Stimulated activated CD8-positive, alpha-beta memory T cell treated with anti-CD3 and anti-CD28 coated beads, Interleukin-15, amount 100 ng/mL, for 24 hours (primary cell): ENCODE measurements at regions not wholly inside any gene's neighbourhood (a gene's known extent, or its start where the extent isn't known, plus 50 kb on each side); places are given as distances from the start of the nearest gene placed in this dataset.

ENCODE experiments used
- DNase-seq: peaks from one replicate; pipeline ENCODE4 v3.0.0-alpha.2; 2020; ENCODE audit warnings: low read depth

DNA sequence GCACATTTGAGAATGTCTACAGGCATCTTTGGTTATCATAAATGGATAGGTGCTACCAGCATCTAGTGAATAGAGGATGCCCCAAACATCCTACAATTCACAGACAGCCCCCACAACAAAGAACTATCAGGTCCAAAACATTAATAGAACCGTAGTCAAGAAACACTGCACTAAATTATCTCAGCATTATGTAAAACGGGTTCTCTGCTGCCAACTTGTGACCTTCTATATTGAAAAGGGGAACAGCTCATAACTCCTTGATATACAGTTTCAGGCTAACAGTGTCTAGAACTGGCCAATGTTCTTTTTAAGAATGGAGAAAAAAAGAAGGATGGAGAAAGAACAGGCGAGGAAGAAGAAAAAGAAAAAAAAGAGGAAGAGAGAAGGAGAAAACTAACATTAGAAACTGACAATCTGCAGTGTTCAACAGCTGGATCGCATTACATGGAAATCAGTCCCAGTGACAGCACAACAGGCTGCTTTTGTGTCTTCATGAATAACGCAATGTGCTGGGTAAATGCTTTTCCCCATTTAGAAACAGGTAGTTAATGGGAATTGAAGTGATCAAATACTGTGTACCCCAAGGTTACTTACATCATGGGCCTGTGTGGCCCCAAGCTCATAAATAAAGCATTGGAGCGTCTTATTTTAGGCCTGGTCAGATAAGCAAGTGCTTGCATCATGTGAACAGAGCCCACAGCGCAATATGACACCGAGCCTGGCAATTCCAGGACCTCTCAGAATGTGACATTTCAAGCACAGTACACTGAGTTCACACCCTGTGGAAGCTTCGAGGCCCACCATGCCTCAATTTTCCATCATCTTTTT is 339.5 kb downstream of the DHX15 start:
- no peak for DNase-seq

DNA sequence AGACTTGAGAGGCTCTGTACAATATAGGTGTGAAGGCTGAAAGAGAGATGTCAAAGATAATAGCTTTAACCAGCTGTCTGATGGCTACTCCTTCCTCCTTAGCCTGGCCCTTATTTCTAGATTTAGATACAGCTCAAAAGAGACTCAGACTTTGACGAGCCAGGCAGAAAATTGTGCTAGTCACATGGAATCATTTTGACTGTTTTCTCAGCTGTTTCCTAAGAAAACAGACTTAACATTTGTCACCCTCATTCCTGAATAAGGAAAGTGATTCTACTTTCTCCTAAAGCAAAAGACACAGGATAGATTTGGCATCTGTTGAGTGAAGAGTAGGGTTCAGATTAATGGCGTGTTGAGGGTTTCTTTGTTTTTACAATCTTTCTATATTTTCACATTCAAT is 340.7 kb downstream of the DHX15 start:
- DNase-seq: no peak

DNA sequence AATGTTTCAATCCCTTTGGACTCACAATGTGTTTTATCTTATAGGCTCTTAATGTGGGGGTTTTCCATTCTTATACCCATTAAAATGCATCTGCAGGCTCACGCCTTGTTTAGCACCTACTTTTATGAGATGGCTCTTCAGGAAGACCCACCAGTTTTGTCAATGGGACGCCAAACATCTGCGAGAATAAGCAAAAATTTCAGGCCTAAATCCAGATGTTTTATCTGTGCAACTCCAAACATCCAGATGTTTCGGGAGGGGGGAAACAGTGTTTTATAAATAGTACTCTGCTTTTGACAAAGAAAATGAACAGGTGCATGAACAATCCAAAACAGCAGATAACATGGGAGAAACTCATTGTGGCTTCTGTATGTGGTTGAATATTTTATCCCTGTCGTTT is 342.8 kb downstream of the DHX15 start:
- no peak for DNase-seq

DNA sequence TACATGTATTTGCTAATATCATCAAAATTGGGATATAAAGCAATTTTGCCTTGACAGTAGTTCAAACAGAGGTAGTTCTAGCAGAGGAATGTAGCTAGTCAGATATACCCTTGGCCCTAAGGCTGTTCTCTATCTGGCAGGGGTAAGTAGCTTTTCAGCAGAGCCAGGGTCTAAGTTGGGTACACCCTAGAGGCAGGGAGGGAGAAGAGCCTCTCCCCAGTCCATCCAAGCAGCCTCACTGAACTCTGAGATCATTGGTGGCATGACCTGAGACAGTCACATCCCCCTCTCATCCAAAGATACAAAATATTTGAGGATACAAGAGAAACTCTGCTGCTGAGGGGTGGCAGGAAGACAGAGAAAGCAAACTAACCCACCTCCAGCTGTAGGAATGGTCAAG is 343.7 kb downstream of the DHX15 start:
- no peak for DNase-seq

DNA sequence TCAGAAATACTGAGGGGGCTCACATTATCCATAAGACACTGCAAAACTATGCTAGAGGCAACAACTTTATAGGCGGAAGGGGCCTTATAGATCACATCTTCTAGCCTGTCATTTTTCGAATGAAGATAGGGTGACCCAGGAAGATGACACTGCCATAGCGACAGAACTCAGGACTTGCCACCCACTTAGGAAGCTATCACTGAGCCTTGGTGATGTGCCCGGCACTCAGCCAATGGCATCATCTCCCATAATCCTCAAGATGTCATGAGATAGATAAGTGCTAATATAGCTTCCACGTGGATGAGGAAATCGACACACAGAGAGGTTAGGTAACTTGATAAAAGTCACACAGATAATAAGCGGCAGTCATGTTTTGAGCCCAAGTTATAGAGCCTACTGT is 346.6 kb downstream of the DHX15 start:
- DNase-seq: no peak

DNA sequence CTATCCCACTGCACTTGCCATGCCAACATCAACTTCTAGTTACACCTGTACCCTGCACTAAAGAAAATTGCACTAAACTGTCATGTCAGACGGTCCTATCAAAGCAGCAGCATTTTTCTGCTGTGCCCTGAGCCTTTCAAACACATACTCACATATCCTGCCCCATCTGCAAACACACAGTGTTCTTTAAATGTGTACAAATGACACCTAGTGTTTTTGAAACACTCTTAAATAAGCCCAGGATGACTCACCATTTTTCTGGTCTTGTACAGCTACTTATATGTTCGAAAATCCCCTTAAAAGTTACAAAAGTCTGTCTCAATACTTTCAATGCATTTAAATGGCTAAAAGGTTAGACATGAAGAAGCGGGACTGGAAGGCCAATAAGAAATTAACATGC is 346.7 kb upstream of the PPARGC1A start:
- no peak for DNase-seq

DNA sequence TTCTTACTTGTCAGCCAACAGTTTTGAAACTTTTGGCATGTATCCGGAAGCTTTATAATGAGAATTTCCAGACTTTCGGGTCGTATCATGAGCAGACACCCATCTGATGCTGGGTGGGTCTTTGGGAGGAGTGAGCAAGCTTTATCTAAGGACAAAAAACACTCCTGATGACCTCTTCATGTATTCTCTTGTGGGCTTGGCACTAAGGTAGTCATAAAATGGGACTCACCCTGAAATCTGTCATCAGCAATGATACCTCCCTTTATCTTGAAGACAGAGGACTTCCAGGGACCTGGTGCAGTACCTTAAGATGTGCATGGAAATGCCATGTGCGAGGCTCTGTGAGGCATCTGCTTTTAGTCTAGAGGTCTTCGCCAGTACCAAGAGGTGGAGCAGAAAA is 346.3 kb upstream of the PPARGC1A start:
- no peak for DNase-seq

DNA sequence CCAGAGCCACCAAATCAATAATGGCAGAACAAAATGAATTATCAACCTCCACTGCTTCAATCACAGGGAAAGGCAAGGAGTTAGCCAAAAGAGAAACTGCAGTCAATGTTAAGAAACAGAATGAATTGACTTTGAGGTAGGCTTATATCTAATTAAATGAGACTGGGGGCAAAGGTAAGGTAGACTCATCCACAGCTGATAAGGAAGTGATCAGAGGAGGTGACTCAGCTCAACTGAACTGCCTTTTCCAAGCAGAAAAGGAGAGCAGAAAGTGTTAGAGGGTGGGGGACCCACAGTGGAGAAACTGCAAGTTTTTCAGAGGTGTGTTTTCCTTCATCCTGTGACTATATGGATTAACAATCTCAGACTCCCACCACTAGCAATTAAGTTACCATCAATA is 345.8 kb upstream of the PPARGC1A start:
- no peak for DNase-seq

DNA sequence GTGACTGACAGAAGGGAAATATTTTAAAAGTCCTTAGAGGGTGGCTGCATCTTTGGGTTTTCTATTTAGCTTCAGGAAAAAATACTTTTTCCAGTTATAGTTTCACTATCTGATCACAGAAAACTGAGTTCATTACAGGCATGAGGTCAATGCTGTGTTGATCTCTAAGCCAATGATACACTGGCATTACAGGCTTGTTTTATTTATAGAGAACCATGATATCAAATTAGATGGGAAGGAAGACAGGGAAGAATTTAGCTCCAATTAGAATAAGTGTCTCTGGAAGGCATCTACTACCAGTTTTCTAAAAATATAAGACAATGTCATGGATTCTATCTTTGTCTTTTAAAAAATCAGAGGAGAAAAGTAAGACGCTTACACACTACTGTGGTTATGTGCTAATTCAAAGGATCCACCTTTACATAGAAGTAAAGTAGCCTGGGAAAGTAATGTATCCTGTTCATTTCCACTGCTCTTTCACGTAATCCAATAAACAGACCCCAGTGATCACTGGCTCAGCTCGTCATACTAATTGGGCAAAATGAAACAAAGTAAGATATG is 344.5 kb upstream of the PPARGC1A start:
- DNase-seq: no peak

DNA sequence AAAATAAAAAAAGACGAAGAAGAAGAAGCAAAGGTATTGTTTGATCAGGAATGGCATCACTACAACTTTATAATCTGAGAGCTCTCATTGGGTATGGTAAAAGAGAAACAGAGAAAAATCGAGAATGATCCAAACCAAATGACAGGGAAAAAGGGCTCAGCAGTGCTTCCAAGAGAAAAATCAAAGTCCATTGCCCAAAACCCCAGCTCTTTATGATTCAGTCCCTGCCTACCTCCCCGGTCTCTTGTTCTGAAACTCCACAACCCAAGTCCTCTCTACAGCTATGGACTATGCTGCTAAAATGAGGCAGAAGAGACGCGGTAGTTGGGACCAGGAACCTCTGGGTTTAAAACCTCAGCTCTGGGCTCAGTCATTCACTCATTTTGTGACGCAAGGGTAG is 341.1 kb upstream of the PPARGC1A start:
- DNase-seq: no peak

DNA sequence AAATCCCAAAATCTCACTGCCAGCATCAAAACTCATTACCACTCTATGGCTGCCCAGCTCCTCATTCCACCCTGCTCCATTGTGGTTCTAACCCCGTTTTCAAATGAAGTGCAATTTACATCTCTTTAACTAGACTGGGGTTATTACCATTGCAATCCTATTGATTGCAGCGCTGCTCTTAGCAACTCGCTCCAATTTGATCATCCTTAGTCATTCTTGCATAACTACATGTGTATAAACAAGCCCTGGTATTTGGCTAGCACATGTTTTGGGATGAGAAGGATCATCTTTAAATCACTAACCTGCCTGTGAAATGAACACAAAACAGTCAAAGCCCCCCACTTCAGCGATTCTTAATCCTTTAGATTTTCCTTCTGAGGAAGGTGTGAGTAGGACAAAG is 340.1 kb upstream of the PPARGC1A start:
- DNase-seq: no peak

DNA sequence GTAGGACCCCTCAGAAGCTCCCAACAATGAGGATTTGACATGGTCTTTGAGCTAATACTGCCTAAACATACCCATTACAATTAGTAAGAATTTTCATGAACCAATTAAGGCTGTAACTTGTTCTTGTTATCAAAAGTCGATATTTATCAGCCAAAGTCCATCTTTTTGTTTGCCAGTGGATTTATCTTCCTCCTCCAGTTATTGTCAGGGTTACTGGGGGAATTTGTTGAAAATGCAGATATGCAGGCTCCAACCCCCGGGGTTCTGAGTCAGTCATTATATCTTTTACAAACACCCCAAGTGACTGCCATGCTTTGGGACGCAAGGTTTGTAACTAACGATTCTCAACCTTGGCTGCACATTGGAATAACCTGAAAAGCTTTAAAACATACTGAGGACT is 338.8 kb upstream of the PPARGC1A start:
- DNase-seq: no peak

DNA sequence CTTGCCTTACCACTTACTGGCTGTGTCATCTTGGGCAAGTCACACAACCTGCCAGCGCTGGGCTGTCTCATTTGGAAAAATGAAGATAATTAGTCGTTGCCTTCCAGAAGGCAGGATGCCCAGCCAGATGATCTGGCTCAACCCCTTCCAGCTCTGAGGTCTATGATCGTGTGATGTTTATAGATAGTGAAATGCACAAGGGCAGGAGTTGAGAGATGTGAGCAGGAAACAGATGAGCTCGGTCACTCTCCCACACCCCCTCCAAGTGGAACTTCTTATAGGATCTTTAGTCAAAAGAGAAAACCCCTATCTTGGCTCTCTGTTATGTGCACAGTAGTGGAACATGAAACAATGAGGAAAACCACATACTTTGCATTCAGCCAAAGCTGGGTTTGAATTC is 336.8 kb upstream of the PPARGC1A start:
- no peak for DNase-seq

DNA sequence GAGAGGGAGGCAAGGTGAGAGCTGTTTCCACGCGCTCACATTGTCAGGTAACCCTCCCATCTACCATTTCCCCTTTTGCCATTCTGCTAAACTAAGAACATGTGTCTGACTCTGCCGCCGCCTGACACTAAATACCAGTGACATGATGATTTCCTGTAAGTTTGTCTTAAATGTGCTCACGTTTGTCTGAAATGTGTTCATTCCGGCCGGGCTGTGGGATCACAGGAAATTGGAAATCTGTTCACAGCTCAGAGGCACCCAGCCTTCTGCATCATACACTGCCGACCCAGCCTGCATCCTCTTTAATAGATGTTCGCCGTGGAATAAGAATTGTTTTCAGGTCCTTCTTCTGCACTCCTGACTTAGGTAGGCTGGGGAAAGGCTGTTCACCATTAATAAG is 336.2 kb upstream of the PPARGC1A start:
- DNase-seq: no peak

DNA sequence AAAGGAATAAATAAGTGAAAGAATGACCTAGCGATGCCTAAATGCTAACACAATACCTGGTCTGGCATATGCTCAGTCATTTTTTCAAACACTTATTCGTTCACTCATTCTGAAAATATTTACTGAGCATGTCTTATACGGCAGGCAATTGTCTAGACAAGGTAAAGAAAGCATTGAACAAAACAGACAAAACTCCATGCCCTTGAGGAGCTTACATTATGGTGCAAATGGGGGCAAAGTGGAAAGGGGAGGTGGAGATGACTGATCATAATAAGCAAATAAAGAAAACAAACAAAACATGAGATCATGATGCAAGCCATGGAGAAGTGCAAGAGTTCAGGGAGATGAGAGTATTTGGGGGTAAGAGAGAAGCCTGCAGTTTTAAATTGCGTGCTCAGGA is 334.6 kb upstream of the PPARGC1A start:
- DNase-seq: no peak

DNA sequence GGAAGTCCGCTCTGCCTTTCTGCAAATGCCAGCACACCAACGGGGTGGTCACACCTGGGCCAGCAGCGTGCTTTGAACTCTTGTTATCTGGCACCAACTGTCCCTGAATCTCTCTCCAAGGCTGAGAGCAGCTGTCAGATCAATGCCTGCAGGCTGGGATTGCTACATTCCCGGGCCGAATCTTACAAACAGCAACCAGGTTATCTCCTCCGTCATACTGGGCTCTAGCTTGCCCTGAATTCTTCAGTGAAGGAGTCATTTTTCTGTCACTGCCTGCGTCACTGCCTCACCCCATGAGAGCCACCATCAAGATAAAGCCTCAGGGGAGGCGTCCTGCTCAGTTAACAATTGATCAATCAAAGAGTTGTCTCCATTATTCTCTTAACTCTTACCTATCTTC is 329.4 kb upstream of the PPARGC1A start:
- DNase-seq: no peak

DNA sequence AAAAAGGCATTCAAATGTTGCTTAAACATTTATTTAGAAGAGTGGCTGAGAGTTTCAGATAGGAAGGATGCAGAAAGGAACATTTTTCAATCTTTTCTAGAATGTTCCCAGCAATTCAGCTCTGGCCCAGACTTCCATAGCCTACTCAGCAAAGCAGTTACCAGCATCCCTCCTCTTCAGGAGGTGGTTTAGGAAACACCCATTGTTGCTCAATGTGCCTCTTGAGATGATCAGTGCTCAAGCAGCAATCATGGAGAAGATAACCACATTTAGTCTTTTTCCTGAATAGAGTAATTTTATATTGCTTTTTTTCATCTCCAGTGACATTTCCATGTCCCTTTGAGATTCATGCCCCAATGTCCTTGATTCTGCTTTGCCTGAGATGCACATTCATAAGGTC is 328.7 kb upstream of the PPARGC1A start:
- no peak for DNase-seq

DNA sequence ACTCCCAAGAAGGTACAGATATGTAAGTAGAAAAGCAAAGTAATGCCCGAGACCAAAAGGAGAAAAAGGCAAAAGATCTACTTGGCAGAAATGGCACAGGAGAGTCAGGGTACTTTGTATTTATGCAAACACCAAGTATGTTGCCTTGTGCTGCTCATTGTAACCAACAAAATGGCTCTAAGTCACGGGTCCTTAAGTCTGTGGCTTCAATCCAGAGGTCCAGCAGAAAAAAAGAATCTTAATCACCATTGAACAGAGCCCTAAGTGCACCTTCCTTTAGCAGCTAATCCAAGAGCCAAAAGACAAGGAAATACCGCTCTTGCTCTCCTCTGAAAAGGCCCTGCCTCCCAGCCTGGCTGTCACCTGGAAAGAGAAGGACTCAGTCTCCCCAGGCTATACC is 324.9 kb upstream of the PPARGC1A start:
- no peak for DNase-seq

DNA sequence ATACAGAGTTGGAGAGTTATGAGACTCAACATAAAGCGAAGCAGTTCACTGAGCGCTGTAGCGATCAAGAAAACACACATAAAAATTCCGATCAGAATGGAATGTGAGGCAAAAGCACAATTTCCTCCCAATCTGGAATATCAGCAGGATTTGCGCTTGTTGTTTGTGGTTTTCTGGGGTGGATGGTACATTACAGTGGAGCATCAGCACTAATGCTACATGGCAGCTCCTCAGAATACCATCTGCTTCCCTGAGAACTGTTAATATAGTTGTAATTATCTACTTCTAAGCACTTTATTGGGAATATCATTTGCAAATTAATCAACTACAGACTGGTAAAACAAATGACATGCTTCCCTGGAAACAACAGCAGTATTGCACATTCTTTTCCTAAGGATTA is 324.1 kb upstream of the PPARGC1A start:
- DNase-seq: no peak

DNA sequence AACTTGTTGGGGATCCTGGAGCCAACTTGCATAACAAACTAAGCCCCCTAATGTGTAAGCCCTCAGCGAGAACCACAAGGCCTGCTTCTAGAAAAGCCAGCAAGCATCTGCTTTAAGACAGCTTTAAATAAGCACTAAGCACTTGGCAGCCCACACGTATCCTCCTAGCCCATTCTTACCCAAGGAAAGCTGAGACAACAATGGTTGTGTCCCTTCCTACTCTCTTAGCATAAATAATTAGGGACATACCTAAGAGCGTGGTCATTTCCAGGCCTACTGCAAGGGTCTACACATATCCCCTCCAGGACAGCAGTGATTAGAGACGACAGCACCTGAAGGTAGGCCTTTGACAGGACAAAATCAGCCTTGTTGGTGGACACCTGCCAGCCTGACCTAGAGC is 322.8 kb upstream of the PPARGC1A start:
- DNase-seq: no peak

DNA sequence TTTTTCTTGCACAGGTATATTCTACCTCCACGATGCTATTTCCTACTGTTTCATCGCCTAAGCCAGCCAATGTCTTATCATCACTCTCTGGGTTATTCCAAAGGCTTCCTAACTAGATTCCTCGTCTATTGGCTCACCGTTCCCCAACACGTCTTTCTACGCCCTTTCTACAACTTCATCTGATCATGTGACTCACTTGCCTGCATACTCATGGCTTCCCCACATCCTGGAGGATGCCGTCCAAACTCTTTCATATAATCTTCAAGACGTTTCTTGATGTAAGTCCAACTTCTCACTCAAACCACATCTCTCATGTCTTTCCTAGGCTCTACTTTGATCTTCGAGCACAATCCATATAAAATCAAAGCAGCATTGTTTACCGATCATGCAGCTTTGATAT is 322.0 kb upstream of the PPARGC1A start:
- DNase-seq: no peak

DNA sequence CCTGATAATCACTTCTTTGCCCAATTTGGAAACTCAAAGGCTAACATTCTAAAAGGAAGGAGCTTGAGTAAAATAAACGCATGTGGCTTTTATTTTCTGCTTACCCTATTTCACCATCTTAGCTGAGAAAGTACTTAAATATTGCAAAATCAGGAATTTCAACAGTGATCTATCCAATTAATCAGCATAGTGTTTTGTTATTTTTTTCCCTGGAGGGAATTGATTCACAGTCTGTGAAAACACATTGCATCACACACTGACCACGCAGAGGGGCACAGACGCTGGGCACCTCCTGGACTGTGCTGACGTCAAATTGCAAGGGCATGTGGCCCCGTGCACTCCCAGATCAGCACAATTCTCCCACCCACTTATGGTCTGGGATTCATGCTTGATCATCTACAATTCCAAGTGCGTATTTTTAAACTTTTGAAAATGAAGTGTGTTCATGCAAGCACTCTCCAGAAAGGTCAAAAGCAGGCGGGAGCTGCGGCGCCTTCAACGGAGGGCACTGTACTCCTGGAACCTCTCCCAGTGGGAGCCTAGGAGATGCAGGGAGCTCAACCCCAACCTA is 320.6 kb upstream of the PPARGC1A start:
- DNase-seq: no peak

DNA sequence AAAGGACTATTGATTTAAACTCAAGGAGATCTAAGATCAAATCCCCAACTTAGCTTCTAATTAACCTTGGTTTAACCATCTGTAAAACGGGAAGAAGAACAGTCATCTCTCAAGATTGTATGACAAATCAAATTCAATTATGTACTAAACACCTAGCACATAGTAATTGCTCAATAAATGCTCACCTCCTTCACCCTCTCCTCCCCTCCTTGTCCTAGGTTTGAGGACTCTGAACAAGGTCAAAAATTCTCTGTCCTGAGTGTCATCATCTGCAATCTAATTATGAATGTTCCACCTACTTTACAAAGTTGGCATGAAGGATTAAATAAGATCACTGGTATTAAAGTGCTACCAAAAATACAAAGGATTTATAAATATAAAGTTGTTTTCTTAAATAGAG is 320.1 kb upstream of the PPARGC1A start:
- DNase-seq: no peak

DNA sequence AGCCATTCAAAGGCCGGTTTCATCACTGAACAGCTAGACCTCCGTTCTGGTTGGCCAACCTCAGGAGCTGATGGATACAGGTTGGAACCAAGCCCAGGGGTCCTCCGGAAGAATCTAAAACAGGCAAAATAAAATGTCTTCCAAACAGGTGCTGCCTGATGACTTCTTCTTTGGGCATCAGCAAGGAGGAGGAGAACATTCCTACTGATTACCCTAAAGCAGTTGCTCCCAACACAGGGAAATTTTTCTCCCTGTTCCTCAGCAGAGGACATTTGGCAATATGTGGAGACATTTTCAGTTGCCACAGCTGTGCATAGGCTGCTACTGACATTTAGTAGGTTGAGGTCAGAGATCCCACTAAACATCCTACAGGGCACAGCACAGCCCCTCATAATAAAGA is 319.3 kb upstream of the PPARGC1A start:
- DNase-seq: no peak
